GM12878 (cell line): ENCODE measurements at regions not wholly inside any gene's neighbourhood (a gene's known extent, or its start where the extent isn't known, plus 50 kb on each side); places are given as distances from the start of the nearest gene placed in this dataset.

Experiments
- ATAC-seq: fragments of 200-7000 bp; cut with Tn5 transposase; 3 replicates; pipeline ENCODE4 v1.9.1; 2020; ENCODE audit warnings: mild to moderate bottlenecking, moderate library complexity
- BruUV-seq: library from RNA; stranded (reverse); fragments of 400-500 nt; replicated peaks from 2 replicates; lab custom pipeline; 2021; lab: Mats Ljungman, UMichigan
- CTCF ChIA-PET: fragments of 300-600 bp; sonication (Branson Sonifier 250); formaldehyde crosslinking; extraction: SDS; loops from one replicate; lab custom pipeline; 2021; ENCODE audit warnings: inconsistent platforms; lab: Yijun Ruan, JAX
- POLR2A ChIA-PET: fragments of 350-600 bp; formaldehyde crosslinking; extraction: SDS; loops from one replicate; lab custom pipeline; 2021; ENCODE audit warnings: inconsistent platforms; lab: Charles Lee
- RAD21 ChIA-PET: fragments of 300-600 bp; sonication (Branson Sonifier 250); formaldehyde crosslinking; loops from one replicate; lab custom pipeline; 2023; ENCODE audit warnings: antibody characterized with exemption; ENCODE audit not compliant: unreplicated experiment; lab: Charles Lee
- SMC1A ChIA-PET: fragments of 300-600 bp; sonication (Branson Sonifier 250); formaldehyde crosslinking; loops from one replicate; lab custom pipeline; 2023; ENCODE audit not compliant: unreplicated experiment, uncharacterized antibody; lab: Charles Lee
- DNase-seq: peaks from one replicate; pipeline ENCODE4 v3.0.0-alpha.2; 2011; ENCODE audit warnings: low read depth, low spot score
- FAIRE-seq: peaks from 3 replicates; lab custom pipeline; 2011; peaks lifted over from hg19 to GRCh38; lab: Jason Lieb, UNC
- H2AFZ ChIP-seq: 2 replicates; pipeline ENCODE4 v1.6.0; 2011; ENCODE audit warnings: low read depth, low read length, control low read depth; ENCODE audit not compliant: control insufficient read depth
- H3K27ac ChIP-seq: 2 replicates; pipeline ENCODE4 v1.5.1; 2011; ENCODE audit warnings: control low read depth; ENCODE audit not compliant: control insufficient read depth, insufficient read depth
- H3K27me3 ChIP-seq, 2 experiments: replicated peaks in 1 of 2; 2 replicates each; pipeline versions ENCODE4 v1.6.0 to v1.6.1; 2011; ENCODE audit warnings: low read length in 1 of 2; ENCODE audit not compliant: control insufficient read depth in 2 of 2, insufficient read depth in 2 of 2
- H3K36me3 ChIP-seq, 2 experiments: 2 replicates each; pipeline ENCODE4 v1.5.1; 2011; ENCODE audit warnings: low read length in 1 of 2; ENCODE audit not compliant: control insufficient read depth in 2 of 2, insufficient read depth in 2 of 2
- H3K4me1 ChIP-seq: 2 replicates; pipeline ENCODE4 v1.6.1; 2011; ENCODE audit warnings: mild to moderate bottlenecking, low read length, moderate library complexity, mixed read lengths; ENCODE audit not compliant: control insufficient read depth, insufficient read depth
- H3K4me2 ChIP-seq: 2 replicates; pipeline ENCODE4 v1.6.0; 2011; ENCODE audit warnings: control low read depth; ENCODE audit not compliant: control insufficient read depth, insufficient read depth
- H3K4me3 ChIP-seq: fragments of 200-600 bp; sonication (generic); 2 replicates; pipeline ENCODE4 v1.5.1; 2016
- H3K79me2 ChIP-seq: 2 replicates; pipeline ENCODE4 v1.6.0; 2011; ENCODE audit warnings: low read length; ENCODE audit not compliant: control insufficient read depth, insufficient read depth
- H3K9ac ChIP-seq: 2 replicates; pipeline ENCODE4 v1.8.0; 2011; ENCODE audit warnings: low read length, control low read depth, mixed read lengths; ENCODE audit not compliant: control insufficient read depth, insufficient read depth
- H3K9me3 ChIP-seq: replicated peaks from 3 replicates; pipeline ENCODE4 v1.5.1; 2011; ENCODE audit warnings: mild to moderate bottlenecking, low read length; ENCODE audit not compliant: control insufficient read depth, insufficient read depth
- H4K20me1 ChIP-seq: 2 replicates; pipeline ENCODE4 v1.6.0; 2011; ENCODE audit not compliant: control insufficient read depth, insufficient read depth
- EGR1 ChIP-seq, 2 experiments: IDR thresholded peaks; 1 replicate in 1 of 2; 2 replicates in 1 of 2; pipeline ENCODE4 v1.6.1; 2011 to 2012; ENCODE audit warnings: low read depth in 2 of 2, low read length in 2 of 2, borderline replicate concordance in 1 of 2, mild to moderate bottlenecking in 1 of 2, moderate library complexity in 1 of 2
- FOS ChIP-seq: IDR thresholded peaks from 3 replicates; pipeline ENCODE4 v1.6.1; 2011; ENCODE audit warnings: borderline replicate concordance; ENCODE audit not compliant: insufficient read length; ENCODE audit errors: extremely low read depth
- MTA3 ChIP-seq: IDR thresholded peaks from 2 replicates; pipeline ENCODE4 v1.6.1; 2012; ENCODE audit warnings: low read length, inconsistent platforms, borderline replicate concordance
- NFYB ChIP-seq: IDR thresholded peaks from 2 replicates; pipeline ENCODE4 v1.6.1; 2011; ENCODE audit warnings: low read depth, mild to moderate bottlenecking, low read length, improper control_type of control experiment, moderate library complexity; ENCODE audit not compliant: insufficient read depth
- RAD21 ChIP-seq: IDR thresholded peaks from 2 replicates; pipeline ENCODE4 v1.6.1; 2011; ENCODE audit warnings: mild to moderate bottlenecking, low read depth, low read length, moderate library complexity; ENCODE audit not compliant: insufficient read depth
- SIX5 ChIP-seq: IDR thresholded peaks from 2 replicates; pipeline ENCODE4 v1.6.1; 2011; ENCODE audit warnings: mild to moderate bottlenecking, low read depth, low read length, moderate library complexity; ENCODE audit not compliant: severe bottlenecking
- SPI1 ChIP-seq: IDR thresholded peaks from 2 replicates; pipeline ENCODE4 v1.6.1; 2011; ENCODE audit warnings: low read depth, mild to moderate bottlenecking, low read length, moderate library complexity, borderline replicate concordance; ENCODE audit not compliant: insufficient read depth
- TCF3 ChIP-seq: IDR thresholded peaks from 2 replicates; pipeline ENCODE4 v1.6.1; 2012; ENCODE audit warnings: low read depth, mild to moderate bottlenecking, low read length, borderline replicate concordance; ENCODE audit not compliant: insufficient read depth
- YBX1 ChIP-seq: fragments of 450-650 bp; IDR thresholded peaks from 2 replicates; pipeline ENCODE4 v1.6.1; 2016; ENCODE audit warnings: antibody characterized with exemption
- ZNF274 ChIP-seq: IDR thresholded peaks from one replicate; pipeline ENCODE4 v1.8.0; 2011; ENCODE audit not compliant: insufficient read length, insufficient read depth
- ZNF687 ChIP-seq: fragments of 450-650 bp; IDR thresholded peaks from 2 replicates; pipeline ENCODE4 v1.6.1; 2017; ENCODE audit warnings: mild to moderate bottlenecking, moderate library complexity
- WGBS: methylation state at CpG from one replicate; pipeline ENCODE4 v1.1.6; 2016; ENCODE audit warnings: low lambda C conversion rate; ENCODE audit not compliant: insufficient replicate concordance, insufficient coverage; ENCODE audit errors: missing lambda C conversion rate; 5-methylcytosine and 5-hydroxymethylcytosine counted together
- in situ Hi-C: fragments of 300-500 bp; cut with MboI; formaldehyde crosslinking; loops from 9 replicates; pipeline ENCODE4 v1.14.3; 2018; ENCODE audit warnings: mixed read lengths
- intact Hi-C: fragments of 100-400 bp; cut with micrococcal nuclease; formaldehyde crosslinking; loops from one replicate; pipeline ENCODE4 v1.14.2; 2022; ENCODE audit not compliant: unreplicated experiment

GRCh38 chr1:232335741-232336293 is 294.1 kb downstream of the SIPA1L2 start:
- TF ChIP-seq EGR1 (IDR thresholded peaks at IDR 0.05; ENCODE audit: borderline replicate concordance in 1 of 2, low read depth in 2 of 2, low read length in 2 of 2) (no peak), RAD21 (no peak), ZNF687 (no peak), ZNF274 (no peak), YBX1 (no peak), MTA3 (no peak), SPI1 (no peak), FOS (no peak), SIX5 (no peak), TCF3 (no peak), NFYB (no peak)
- Histone ChIP-seq H3K27me3 (0 out of 4 replicates have a peak, but pooled peaks cover 0 to 2% of the 10 kb centered on the region in 2 experiments), H3K9me3 (no peaks in the 10 kb centered on the region; the same call in 2 of the 3 replicates), H3K9ac (no peak overlapping the region), H2AFZ (no peak overlapping the region), H3K27ac (no peak overlapping the region), H3K36me3 (no peaks in the 10 kb centered on the region), H4K20me1 (no peaks in the 10 kb centered on the region), H3K4me3 (no peak overlapping the region), H3K79me2 (no peaks in the 10 kb centered on the region), H3K4me1 (no peaks in the 10 kb centered on the region), H3K4me2 (no peak overlapping the region)
- no peak for FAIRE-seq
- POLR2A ChIA-PET: no interaction called here
- intact Hi-C loops: no loop called here
- WGBS: 5% methylated on average over 4 of the region's 4 CpGs
- no TSS peak for BruUV-seq
- RAD21 ChIA-PET: no interaction called here
- no peak for DNase-seq
- no peak for ATAC-seq
- SMC1A ChIA-PET: interaction anchor here (1.2 kb wide), 1 partner anchor 35 kb away, joined by 3 read pairs; no protein-coding TSS in a partner anchor
- in situ Hi-C loops: no loop called here
- CTCF ChIA-PET: interaction anchor here (0.5 kb wide), 1 partner anchor 13 kb away, joined by 4 read pairs; no protein-coding TSS in a partner anchor
